ENCODE measurements at regions not wholly inside any gene's neighbourhood (a gene's known extent, or its start where the extent isn't known, plus 50 kb on each side); places are given as distances from the start of the nearest gene placed in this dataset.

- no peaks in the 10 kb centered on the region for H3K36me3 ChIP-seq (ENCODE audit: control insufficient read depth, low read depth, low read length)
- H3K4me3 ChIP-seq (ENCODE audit: low read length): no peak overlapping the region
- no peaks in the 10 kb centered on the region for H3K4me1 ChIP-seq (ENCODE audit: control insufficient read depth, low read depth, low read length)
- no peak overlapping the region for H3K9ac ChIP-seq (ENCODE audit: low read length)
- H3K9me3 ChIP-seq (ENCODE audit: control insufficient read depth, low read depth, low read length): no peaks in the 10 kb centered on the region
- no peaks in the 10 kb centered on the region for H3K27me3 ChIP-seq (ENCODE audit: control insufficient read depth, insufficient read depth, low read length)
- no peak overlapping the region for H3K27ac ChIP-seq (ENCODE audit: low read length)
Observed at GRCh38 chr1:30515755-30516484, 207.5 kb downstream of the MATN1 start.

- Histone ChIP-seq H3K9ac (ENCODE audit: low read length) (no peak overlapping the region), H3K4me3 (ENCODE audit: low read length) (no peak overlapping the region), H3K9me3 (ENCODE audit: control insufficient read depth, low read depth, low read length) (no peaks in the 10 kb centered on the region), H3K36me3 (ENCODE audit: control insufficient read depth, low read depth, low read length) (no peaks in the 10 kb centered on the region), H3K4me1 (ENCODE audit: control insufficient read depth, low read depth, low read length) (no peaks in the 10 kb centered on the region), H3K27me3 (ENCODE audit: control insufficient read depth, insufficient read depth, low read length) (no peaks in the 10 kb centered on the region), H3K27ac (ENCODE audit: low read length) (no peak overlapping the region)
Observed at GRCh38 chr1:30514945-30515344, 208.4 kb downstream of the MATN1 start.

DNA sequence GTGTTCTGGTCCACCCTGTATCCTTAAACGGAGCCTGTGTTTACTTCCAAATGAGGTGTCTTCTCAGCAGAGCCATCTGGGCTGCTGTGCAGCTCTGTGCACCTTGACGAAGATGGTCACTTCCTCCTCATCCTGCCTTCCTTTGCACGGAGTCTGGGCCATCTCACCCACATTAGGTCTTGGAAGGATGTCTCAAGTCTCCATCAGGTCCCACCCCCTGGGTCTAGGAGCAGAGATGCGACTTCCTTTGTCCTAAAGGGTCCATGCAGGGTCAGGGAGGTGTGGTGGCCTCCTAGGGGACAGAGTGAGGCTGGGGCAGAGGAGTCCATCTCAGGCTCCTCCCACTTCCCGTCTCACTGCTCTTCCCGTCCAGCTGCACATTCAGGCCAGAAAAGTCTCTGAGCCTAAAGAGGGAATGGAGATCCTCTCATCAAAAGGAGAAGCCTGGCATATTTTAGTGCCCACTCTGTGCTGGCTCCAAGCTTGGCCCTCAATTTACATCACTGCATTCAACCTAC, 209.2 kb downstream of the MATN1 start:
- Histone ChIP-seq H3K36me3 (ENCODE audit: control insufficient read depth, low read depth, low read length) (no peaks in the 10 kb centered on the region), H3K9me3 (ENCODE audit: control insufficient read depth, low read depth, low read length) (no peaks in the 10 kb centered on the region), H3K27ac (ENCODE audit: low read length) (no peak overlapping the region), H3K9ac (ENCODE audit: low read length) (no peak overlapping the region), H3K4me1 (ENCODE audit: control insufficient read depth, low read depth, low read length) (no peaks in the 10 kb centered on the region), H3K4me3 (ENCODE audit: low read length) (no peak overlapping the region), H3K27me3 (ENCODE audit: control insufficient read depth, insufficient read depth, low read length) (no peaks in the 10 kb centered on the region)

DNA sequence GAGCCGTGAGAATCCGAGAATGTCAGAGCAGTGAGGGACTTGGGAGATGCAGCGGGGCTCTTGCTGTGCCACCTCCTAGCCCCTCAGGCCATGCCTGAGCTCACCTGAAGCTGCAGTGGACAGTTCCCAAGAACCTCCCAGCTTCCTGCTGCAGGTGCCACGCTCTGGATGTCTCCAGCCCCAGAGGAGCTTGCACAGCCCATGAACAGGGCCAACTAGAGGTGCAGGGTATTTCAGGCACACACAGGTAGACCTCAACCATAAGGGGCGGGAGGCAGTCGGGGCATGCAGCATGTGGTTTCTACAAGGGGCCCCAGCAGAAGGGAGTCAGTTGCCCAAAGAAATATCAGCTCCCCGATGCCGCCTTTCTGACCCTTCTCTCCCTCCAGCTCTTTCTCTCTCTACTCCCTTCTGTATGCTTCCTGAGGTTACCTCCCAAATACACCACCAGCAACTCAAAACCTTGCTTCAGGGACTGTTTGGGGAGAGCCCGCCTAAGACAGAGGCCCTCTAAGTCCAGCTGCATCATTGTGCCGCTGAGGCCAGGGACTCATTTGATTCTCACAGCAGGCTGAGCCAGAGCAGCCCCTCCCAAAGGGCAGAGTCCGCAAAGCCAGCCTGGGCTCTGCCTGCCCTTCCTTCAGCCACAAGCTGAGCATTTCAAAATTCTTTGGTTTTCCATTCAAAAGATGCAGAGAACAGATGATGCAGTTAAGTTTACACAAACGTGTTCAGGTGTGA, 209.8 kb downstream of the MATN1 start:
- no peak overlapping the region for H3K4me3 ChIP-seq (ENCODE audit: low read length)
- H3K9ac ChIP-seq (ENCODE audit: low read length): no peak overlapping the region
- no peaks in the 10 kb centered on the region for H3K27me3 ChIP-seq (ENCODE audit: control insufficient read depth, insufficient read depth, low read length)
- no peaks in the 10 kb centered on the region for H3K36me3 ChIP-seq (ENCODE audit: control insufficient read depth, low read depth, low read length)
- H3K4me1 ChIP-seq (ENCODE audit: control insufficient read depth, low read depth, low read length): no peaks in the 10 kb centered on the region
- H3K27ac ChIP-seq (ENCODE audit: low read length): no peak overlapping the region
- H3K9me3 ChIP-seq (ENCODE audit: control insufficient read depth, low read depth, low read length): no peaks in the 10 kb centered on the region

DNA sequence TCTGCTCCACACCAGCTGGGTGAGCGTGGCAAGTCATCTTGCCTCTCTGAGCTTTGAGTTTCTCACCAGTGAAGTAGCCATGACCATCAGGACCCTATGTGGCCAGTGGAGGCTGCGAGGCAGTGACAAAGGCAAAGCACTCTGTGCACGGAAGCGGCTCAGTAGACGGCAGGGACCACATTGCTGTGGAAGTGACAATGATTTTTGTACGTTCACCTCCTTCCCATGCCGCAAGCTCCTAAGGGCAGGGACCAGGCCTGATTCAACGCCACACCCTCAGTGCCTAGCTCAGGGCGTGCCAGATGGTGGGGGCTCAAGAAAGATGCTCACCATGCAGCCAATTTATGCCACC, 210.5 kb downstream of the MATN1 start:
- H3K9ac ChIP-seq (ENCODE audit: low read length): no peak overlapping the region
- no peaks in the 10 kb centered on the region for H3K9me3 ChIP-seq (ENCODE audit: control insufficient read depth, low read depth, low read length)
- no peak overlapping the region for H3K4me3 ChIP-seq (ENCODE audit: low read length)
- H3K27me3 ChIP-seq (ENCODE audit: control insufficient read depth, insufficient read depth, low read length): no peaks in the 10 kb centered on the region
- no peaks in the 10 kb centered on the region for H3K4me1 ChIP-seq (ENCODE audit: control insufficient read depth, low read depth, low read length)
- no peak overlapping the region for H3K27ac ChIP-seq (ENCODE audit: low read length)
- H3K36me3 ChIP-seq (ENCODE audit: control insufficient read depth, low read depth, low read length): no peaks in the 10 kb centered on the region

GRCh38 chr1:30511991-30512913, 211.1 kb downstream of the MATN1 start:
- no peak overlapping the region for H3K9ac ChIP-seq (ENCODE audit: low read length)
- H3K4me1 ChIP-seq (ENCODE audit: control insufficient read depth, low read depth, low read length): no peaks in the 10 kb centered on the region
- no peaks in the 10 kb centered on the region for H3K27me3 ChIP-seq (ENCODE audit: control insufficient read depth, insufficient read depth, low read length)
- H3K9me3 ChIP-seq (ENCODE audit: control insufficient read depth, low read depth, low read length): no peaks in the 10 kb centered on the region
- no peaks in the 10 kb centered on the region for H3K36me3 ChIP-seq (ENCODE audit: control insufficient read depth, low read depth, low read length)
- no peak overlapping the region for H3K4me3 ChIP-seq (ENCODE audit: low read length)
- H3K27ac ChIP-seq (ENCODE audit: low read length): no peak overlapping the region

- Histone ChIP-seq H3K9ac (ENCODE audit: low read length) (no peak overlapping the region), H3K27ac (ENCODE audit: low read length) (no peak overlapping the region), H3K4me1 (ENCODE audit: control insufficient read depth, low read depth, low read length) (no peaks in the 10 kb centered on the region), H3K4me3 (ENCODE audit: low read length) (no peak overlapping the region), H3K36me3 (ENCODE audit: control insufficient read depth, low read depth, low read length) (no peaks in the 10 kb centered on the region), H3K27me3 (ENCODE audit: control insufficient read depth, insufficient read depth, low read length) (no peaks in the 10 kb centered on the region), H3K9me3 (ENCODE audit: control insufficient read depth, low read depth, low read length) (no peaks in the 10 kb centered on the region)
Observed at GRCh38 chr1:30511563-30511962, 211.8 kb downstream of the MATN1 start.

- Histone ChIP-seq H3K27me3 (ENCODE audit: control insufficient read depth, insufficient read depth, low read length) (no peaks in the 10 kb centered on the region), H3K9me3 (ENCODE audit: control insufficient read depth, low read depth, low read length) (no peaks in the 10 kb centered on the region), H3K36me3 (ENCODE audit: control insufficient read depth, low read depth, low read length) (no peaks in the 10 kb centered on the region), H3K9ac (ENCODE audit: low read length) (no peak overlapping the region), H3K27ac (ENCODE audit: low read length) (no peak overlapping the region), H3K4me3 (ENCODE audit: low read length) (no peak overlapping the region), H3K4me1 (ENCODE audit: control insufficient read depth, low read depth, low read length) (no peaks in the 10 kb centered on the region)
Observed at GRCh38 chr1:30511106-30511505, 212.3 kb downstream of the MATN1 start.

DNA sequence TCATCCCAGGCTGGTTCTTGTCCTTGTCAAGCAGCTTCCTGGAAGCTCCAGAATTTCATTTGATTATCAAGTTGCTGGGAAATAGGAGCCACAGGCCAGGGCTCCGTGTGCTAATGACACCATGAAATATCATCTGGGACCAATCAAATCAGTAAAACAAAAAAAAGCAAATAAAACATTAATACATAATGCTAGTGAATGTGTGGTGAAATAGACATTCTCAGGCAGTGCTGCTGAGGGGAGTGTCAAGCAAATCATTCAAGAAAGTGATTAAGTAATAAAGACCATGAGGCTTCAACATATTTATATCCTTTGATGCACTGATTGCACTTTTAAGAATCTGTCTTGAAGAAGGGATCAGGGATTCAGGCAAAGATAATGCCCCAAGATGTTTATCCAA, 213.7 kb downstream of the MATN1 start:
- no peaks in the 10 kb centered on the region for H3K9me3 ChIP-seq (ENCODE audit: control insufficient read depth, low read depth, low read length)
- no peak overlapping the region for H3K9ac ChIP-seq (ENCODE audit: low read length)

GRCh38 chr1:30508611-30509010, 214.8 kb downstream of the MATN1 start:
- no peak overlapping the region for H3K9ac ChIP-seq (ENCODE audit: low read length)
- H3K9me3 ChIP-seq (ENCODE audit: control insufficient read depth, low read depth, low read length): no peaks in the 10 kb centered on the region
- no peaks in the 10 kb centered on the region for H3K4me1 ChIP-seq (ENCODE audit: control insufficient read depth, low read depth, low read length)
- no peak overlapping the region for H3K4me3 ChIP-seq (ENCODE audit: low read length)
- H3K36me3 ChIP-seq (ENCODE audit: control insufficient read depth, low read depth, low read length): no peaks in the 10 kb centered on the region
- no peak overlapping the region for H3K27ac ChIP-seq (ENCODE audit: low read length)
- no peaks in the 10 kb centered on the region for H3K27me3 ChIP-seq (ENCODE audit: control insufficient read depth, insufficient read depth, low read length)

More for the DNA sequence above, 213.7 kb downstream of the MATN1 start:
- H3K4me1 ChIP-seq (ENCODE audit: control insufficient read depth, low read depth, low read length): no peaks in the 10 kb centered on the region
- no peaks in the 10 kb centered on the region for H3K27me3 ChIP-seq (ENCODE audit: control insufficient read depth, insufficient read depth, low read length)
- H3K4me3 ChIP-seq (ENCODE audit: low read length): no peak overlapping the region
- no peaks in the 10 kb centered on the region for H3K36me3 ChIP-seq (ENCODE audit: control insufficient read depth, low read depth, low read length)
- H3K27ac ChIP-seq (ENCODE audit: low read length): no peak overlapping the region

DNA sequence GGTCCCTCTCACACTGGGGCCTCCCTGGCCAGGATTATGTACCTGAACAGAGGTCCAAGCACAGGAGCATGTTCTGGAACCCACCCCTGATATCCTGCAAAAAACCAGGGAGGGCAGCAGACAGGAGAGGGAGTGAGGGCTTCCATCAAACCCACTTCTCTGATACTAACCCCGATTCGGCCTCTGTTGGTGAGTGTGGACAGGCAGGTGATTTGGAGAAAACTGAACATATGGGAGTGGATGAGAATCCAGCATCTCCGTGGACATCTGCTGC, 215.3 kb downstream of the MATN1 start:
- H3K27ac ChIP-seq (ENCODE audit: low read length): no peak overlapping the region
- no peaks in the 10 kb centered on the region for H3K9me3 ChIP-seq (ENCODE audit: control insufficient read depth, low read depth, low read length)
- no peaks in the 10 kb centered on the region for H3K4me1 ChIP-seq (ENCODE audit: control insufficient read depth, low read depth, low read length)
- no peaks in the 10 kb centered on the region for H3K27me3 ChIP-seq (ENCODE audit: control insufficient read depth, insufficient read depth, low read length)
- H3K9ac ChIP-seq (ENCODE audit: low read length): no peak overlapping the region
- no peak overlapping the region for H3K4me3 ChIP-seq (ENCODE audit: low read length)
- H3K36me3 ChIP-seq (ENCODE audit: control insufficient read depth, low read depth, low read length): no peaks in the 10 kb centered on the region

Data from iPS-18a (cell line).